Neural progenitor cell (in vitro differentiated cells): ENCODE measurements at regions not wholly inside any gene's neighbourhood (a gene's known extent, or its start where the extent isn't known, plus 50 kb on each side); places are given as distances from the start of the nearest gene placed in this dataset.

ENCODE experiments used
- DNase-seq: peaks from one replicate; pipeline ENCODE4 v3.0.0-alpha.2; 2016; ENCODE audit warnings: low spot score
- H2AFZ ChIP-seq: fragments of 200-600 bp; sonication (generic); replicated peaks from 2 replicates; pipeline ENCODE4 v1.6.1; 2016; ENCODE audit warnings: antibody characterized with exemption
- H3F3A ChIP-seq: fragments of 200-600 bp; sonication (generic); 2 replicates; pipeline ENCODE4 v1.6.1; 2016; ENCODE audit warnings: antibody characterized with exemption, low read depth
- H3K27ac ChIP-seq: fragments of 200-600 bp; sonication (generic); 2 replicates; pipeline ENCODE4 v1.5.1; 2016; ENCODE audit warnings: mild to moderate bottlenecking
- H3K27me3 ChIP-seq: fragments of 200-600 bp; sonication (generic); 2 replicates; pipeline ENCODE4 v1.6.1; 2016; ENCODE audit warnings: mild to moderate bottlenecking, moderate library complexity
- H3K36me3 ChIP-seq: fragments of 200-600 bp; sonication (generic); 2 replicates; pipeline ENCODE4 v1.5.1; 2016
- H3K4me1 ChIP-seq: fragments of 200-600 bp; sonication (generic); 2 replicates; pipeline ENCODE4 v1.6.1; 2016; ENCODE audit warnings: mixed run types
- H3K4me2 ChIP-seq: fragments of 200-600 bp; sonication (generic); 2 replicates; pipeline ENCODE4 v1.6.1; 2016
- H3K4me3 ChIP-seq: fragments of 200-600 bp; sonication (generic); 2 replicates; pipeline ENCODE4 v1.5.1; 2016
- H3K79me2 ChIP-seq: fragments of 200-600 bp; sonication (generic); 2 replicates; pipeline ENCODE4 v1.6.1; 2016; ENCODE audit warnings: low read depth
- H3K9ac ChIP-seq: fragments of 200-600 bp; sonication (generic); 2 replicates; pipeline ENCODE4 v1.6.1; 2016
- H3K9me3 ChIP-seq: fragments of 200-600 bp; sonication (generic); 2 replicates; pipeline ENCODE4 v1.5.1; 2016; ENCODE audit warnings: low read depth
- H4K20me1 ChIP-seq: fragments of 200-600 bp; sonication (generic); 2 replicates; pipeline ENCODE4 v1.6.1; 2016; ENCODE audit warnings: low read depth
- H3K27ac Mint-ChIP-seq: 3 replicates; pipeline ENCODE4 v1.8.0; 2021; ENCODE audit warnings: mixed read lengths
- H3K27me3 Mint-ChIP-seq: 2 replicates; pipeline ENCODE4 v1.8.0; 2022; ENCODE audit warnings: low read depth, mild to moderate bottlenecking, inconsistent platforms, moderate library complexity, mixed read lengths; ENCODE audit not compliant: insufficient read depth
- H3K36me3 Mint-ChIP-seq: 3 replicates; pipeline ENCODE4 v1.8.0; 2021; ENCODE audit warnings: mixed read lengths
- H3K4me1 Mint-ChIP-seq: 3 replicates; pipeline ENCODE4 v1.8.0; 2021; ENCODE audit warnings: mixed read lengths
- H3K4me3 Mint-ChIP-seq: 3 replicates; pipeline ENCODE4 v1.8.0; 2021; ENCODE audit warnings: mild to moderate bottlenecking, moderate library complexity, mixed read lengths
- H3K9me3 Mint-ChIP-seq: 3 replicates; pipeline ENCODE4 v1.8.0; 2020; ENCODE audit warnings: mixed read lengths
- CTCF ChIP-seq: fragments of 200-600 bp; sonication (generic); IDR thresholded peaks from 2 replicates; pipeline ENCODE4 v1.5.1; 2017; ENCODE audit warnings: antibody characterized with exemption, mild to moderate bottlenecking
- EZH2 ChIP-seq: fragments of 200-600 bp; sonication (generic); IDR thresholded peaks from 2 replicates; pipeline ENCODE4 v1.6.1; 2017; ENCODE audit warnings: antibody characterized with exemption, mild to moderate bottlenecking, moderate library complexity
- EZH2phosphoT487 ChIP-seq: fragments of 200-600 bp; sonication (generic); IDR thresholded peaks from 2 replicates; pipeline ENCODE4 v1.6.1; 2017; ENCODE audit warnings: antibody characterized with exemption

DNA sequence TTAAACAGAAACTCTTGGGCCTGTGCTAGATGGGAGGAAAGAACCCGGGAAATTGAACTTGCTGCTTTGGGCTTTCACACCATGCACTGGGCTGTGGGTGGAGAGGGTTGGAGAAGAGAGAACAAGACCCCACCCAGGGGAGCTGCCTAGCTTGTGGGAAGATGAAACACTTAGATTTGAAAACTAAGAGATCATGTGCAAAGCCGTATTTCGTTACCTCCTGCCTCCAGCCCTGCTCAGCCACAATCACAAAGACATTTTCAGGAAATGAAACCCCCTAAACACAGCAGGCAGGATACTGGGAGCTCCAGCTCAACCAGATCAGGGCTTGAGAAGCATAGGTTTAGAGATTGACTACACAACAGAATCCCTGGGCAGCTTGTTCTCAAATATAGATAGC, 183.0 kb upstream of the C2CD4B start:
- no peak overlapping the region for H3K27ac Mint-ChIP-seq
- H3K4me3 Mint-ChIP-seq: no peak overlapping the region

DNA sequence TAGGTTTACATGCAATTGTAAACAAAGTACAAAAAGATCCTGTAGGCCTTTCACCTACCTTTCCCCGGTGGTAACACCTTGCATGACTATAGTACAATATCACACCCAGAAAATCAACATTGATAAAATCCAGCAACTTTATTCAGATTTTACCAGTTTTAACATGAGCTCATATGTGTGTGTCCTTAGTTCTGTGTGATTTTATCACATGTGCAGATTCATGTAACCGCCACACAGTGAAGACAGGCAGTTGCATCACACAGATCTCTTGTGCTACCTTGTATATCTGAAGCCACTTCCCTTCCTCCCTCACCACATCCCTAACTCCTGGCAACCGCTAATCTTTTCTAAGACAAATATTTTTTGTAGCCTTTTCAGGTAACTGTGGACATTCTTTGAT, 183.5 kb upstream of the C2CD4B start:
- Mint-ChIP-seq H3K9me3 (peaks cover 3% of the 10 kb centered on the region), H3K4me1 (peaks cover 6% of the 10 kb centered on the region), H3K4me3 (no peak overlapping the region), H3K36me3 (no peaks in the 10 kb centered on the region), H3K27me3 (peaks cover 9% of the 10 kb centered on the region), H3K27ac (no peak overlapping the region)
- Histone ChIP-seq H3K9me3 (no peaks in the 10 kb centered on the region), H3F3A (no peaks in the 10 kb centered on the region), H3K4me2 (no peak overlapping the region), H2AFZ (no peak overlapping the region), H3K27me3 (no peaks in the 10 kb centered on the region), H3K27ac (no peak overlapping the region), H3K9ac (no peak overlapping the region), H3K4me3 (no peak overlapping the region), H3K79me2 (no peaks in the 10 kb centered on the region), H4K20me1 (no peaks in the 10 kb centered on the region), H3K36me3 (no peaks in the 10 kb centered on the region), H3K4me1 (no peaks in the 10 kb centered on the region)
- DNase-seq: no peak
- TF ChIP-seq EZH2phosphoT487 (no peak), CTCF (no peak), EZH2 (no peak)

More for the DNA sequence above, 183.0 kb upstream of the C2CD4B start:
- H3K9me3 ChIP-seq: no peaks in the 10 kb centered on the region
- no peaks in the 10 kb centered on the region for H3K79me2 ChIP-seq
- no peak overlapping the region for H2AFZ ChIP-seq
- no peaks in the 10 kb centered on the region for H4K20me1 ChIP-seq
- peaks cover 9% of the 10 kb centered on the region for H3K27me3 Mint-ChIP-seq
- H3K4me1 Mint-ChIP-seq: peaks cover 6% of the 10 kb centered on the region
- H3K9me3 Mint-ChIP-seq: peaks cover 3% of the 10 kb centered on the region
- H3K27ac ChIP-seq: no peak overlapping the region
- no peaks in the 10 kb centered on the region for H3K4me1 ChIP-seq
- H3K4me3 ChIP-seq: no peak overlapping the region
- TF ChIP-seq EZH2phosphoT487 (no peak), EZH2 (no peak), CTCF (no peak)
- H3K36me3 ChIP-seq: no peaks in the 10 kb centered on the region
- no peak overlapping the region for H3K4me2 ChIP-seq
- DNase-seq: no peak
- no peaks in the 10 kb centered on the region for H3K27me3 ChIP-seq
- no peaks in the 10 kb centered on the region for H3F3A ChIP-seq
- no peak overlapping the region for H3K9ac ChIP-seq
- H3K36me3 Mint-ChIP-seq: no peaks in the 10 kb centered on the region

DNA sequence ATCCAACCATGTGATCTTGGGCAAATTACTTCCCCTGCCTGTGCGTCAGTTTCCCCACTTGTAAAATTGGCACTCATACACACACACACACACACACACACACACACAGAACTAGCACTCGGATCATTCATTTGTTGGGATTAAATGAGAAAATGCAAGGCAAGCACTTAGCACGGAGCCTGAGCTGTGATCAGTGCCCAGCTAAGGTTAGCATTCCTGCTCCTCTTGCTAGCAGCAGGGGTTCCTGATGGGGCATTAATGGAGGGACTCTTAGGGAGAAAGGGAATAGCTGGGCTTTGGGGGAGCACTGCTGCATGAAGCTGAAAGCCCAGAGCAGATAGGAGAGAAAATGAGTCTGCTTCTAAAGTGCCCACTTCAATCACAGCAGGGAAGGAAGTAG, 187.7 kb upstream of the C2CD4B start:
- H3K4me2 ChIP-seq: no peak overlapping the region
- no peak overlapping the region for H3K4me3 Mint-ChIP-seq
- TF ChIP-seq EZH2 (no peak), EZH2phosphoT487 (no peak), CTCF (no peak)
- H3K9me3 Mint-ChIP-seq: no peaks in the 10 kb centered on the region
- H3K79me2 ChIP-seq: no peaks in the 10 kb centered on the region
- peaks cover 9% of the 10 kb centered on the region for H3K27me3 Mint-ChIP-seq
- no peaks in the 10 kb centered on the region for H4K20me1 ChIP-seq
- no peaks in the 10 kb centered on the region for H3F3A ChIP-seq
- H3K27me3 ChIP-seq: no peaks in the 10 kb centered on the region
- no peak overlapping the region for H3K4me3 ChIP-seq
- peaks cover 16% of the 10 kb centered on the region for H3K4me1 Mint-ChIP-seq
- DNase-seq: no peak
- no peak overlapping the region for H3K27ac Mint-ChIP-seq
- H3K27ac ChIP-seq: no peak overlapping the region
- no peak overlapping the region for H2AFZ ChIP-seq
- peaks cover 14% of the 10 kb centered on the region for H3K4me1 ChIP-seq
- no peaks in the 10 kb centered on the region for H3K36me3 ChIP-seq
- H3K36me3 Mint-ChIP-seq: no peaks in the 10 kb centered on the region
- H3K9me3 ChIP-seq: no peaks in the 10 kb centered on the region
- H3K9ac ChIP-seq: no peak overlapping the region
